CD4-positive, CD25-positive, alpha-beta regulatory T cell (primary cell): ENCODE measurements at regions not wholly inside any gene's neighbourhood (a gene's known extent, or its start where the extent isn't known, plus 50 kb on each side); places are given as distances from the start of the nearest gene placed in this dataset.

ENCODE experiments used
- ATAC-seq, 2 donors: fragments of 150-1000 bp; cut with Tn5 transposase; one replicate each; pipeline ENCODE4 v1.10.0; 2021; ENCODE audit warnings: low read depth in 2 of 2, moderate number of reproducible peaks in 2 of 2, moderate library complexity in 1 of 2
- DNase-seq, 3 donors: peaks; one replicate each; pipeline versions ENCODE4 v3.0.0 to v3.0.0-alpha.2; 2012 to 2022; ENCODE audit warnings: mixed read lengths in 1 of 3
- H3K27ac ChIP-seq: one replicate; pipeline ENCODE4 v1.7.0; 2013; ENCODE audit warnings: mild to moderate bottlenecking, low read length; ENCODE audit not compliant: insufficient read depth, poor library complexity, severe bottlenecking
- H3K27me3 ChIP-seq: one replicate; pipeline ENCODE4 v1.7.0; 2013; ENCODE audit warnings: low read length; ENCODE audit not compliant: control insufficient read depth, insufficient read depth
- H3K36me3 ChIP-seq: one replicate; pipeline ENCODE4 v1.7.0; 2013; ENCODE audit warnings: mild to moderate bottlenecking, low read length, moderate library complexity; ENCODE audit not compliant: control insufficient read depth, insufficient read depth
- H3K4me1 ChIP-seq: 2 replicates; pipeline ENCODE4 v1.7.0; 2013; ENCODE audit warnings: mild to moderate bottlenecking, low read length; ENCODE audit not compliant: insufficient read depth, control insufficient read depth, poor library complexity, severe bottlenecking
- H3K4me3 ChIP-seq: one replicate; pipeline ENCODE4 v1.7.0; 2013; ENCODE audit warnings: low read depth, mild to moderate bottlenecking, low read length, moderate library complexity
- H3K9me3 ChIP-seq, 2 experiments: 1 replicate in 1 of 2; 2 replicates in 1 of 2; pipeline ENCODE4 v1.7.0; 2013; ENCODE audit warnings: low read length in 2 of 2, mild to moderate bottlenecking in 1 of 2, moderate library complexity in 1 of 2; ENCODE audit not compliant: control insufficient read depth in 2 of 2
- H3K27ac Mint-ChIP-seq, 3 donors: one replicate each; pipeline ENCODE4 v1.8.0; 2020 to 2022; ENCODE audit warnings: mild to moderate bottlenecking in 3 of 3, mixed read lengths in 3 of 3, moderate library complexity in 2 of 3
- H3K27me3 Mint-ChIP-seq: one replicate; pipeline ENCODE4 v1.8.0; 2022; ENCODE audit warnings: mild to moderate bottlenecking, mixed read lengths
- H3K36me3 Mint-ChIP-seq: one replicate; pipeline ENCODE4 v1.8.0; 2020; ENCODE audit warnings: mixed read lengths
- H3K4me1 Mint-ChIP-seq, 4 donors: one replicate each; pipeline ENCODE4 v1.8.0; 2020 to 2022; ENCODE audit warnings: mixed read lengths in 4 of 4, mild to moderate bottlenecking in 1 of 4
- H3K4me3 Mint-ChIP-seq, 4 donors: one replicate each; pipeline ENCODE4 v1.8.0; 2020 to 2022; ENCODE audit warnings: mild to moderate bottlenecking in 4 of 4, mixed read lengths in 4 of 4, moderate library complexity in 3 of 4
- H3K9me3 Mint-ChIP-seq, 7 donors: one replicate each; pipeline ENCODE4 v1.8.0; 2020 to 2022; ENCODE audit warnings: mixed read lengths in 7 of 7, mild to moderate bottlenecking in 3 of 7, moderate library complexity in 2 of 7

GRCh38 chr16:55272744-55273143 lies 51.3 kb upstream of the IRX6 start:
- Mint-ChIP-seq H3K27ac (no peak overlapping the region), H3K9me3 (peaks cover 0 to 11% (median 0%) of the 10 kb centered on the region in 7 donors), H3K36me3 (no peaks in the 10 kb centered on the region), H3K4me1 (no peaks in the 10 kb centered on the region), H3K4me3 (no peak overlapping the region), H3K27me3 (no peaks in the 10 kb centered on the region)
- DNase-seq (no peak), ATAC-seq (no peak)
- Histone ChIP-seq H3K27ac (no peak overlapping the region), H3K9me3 (no peaks in the 10 kb centered on the region), H3K27me3 (no peaks in the 10 kb centered on the region), H3K4me1 (no peaks in the 10 kb centered on the region), H3K4me3 (no peak overlapping the region), H3K36me3 (no peaks in the 10 kb centered on the region)

GRCh38 chr16:55273356-55273755 lies 50.6 kb upstream of the IRX6 start:
- no peak overlapping the region for H3K4me3 ChIP-seq
- H3K9me3 ChIP-seq, result no peaks in the 10 kb centered on the region
- Mint-ChIP-seq H3K27ac (no peak overlapping the region), H3K36me3 (no peaks in the 10 kb centered on the region), H3K9me3 (peaks cover 0 to 11% (median 0%) of the 10 kb centered on the region in 7 donors), H3K27me3 (no peaks in the 10 kb centered on the region), H3K4me3 (no peak overlapping the region), H3K4me1 (no peaks in the 10 kb centered on the region)
- no peak for ATAC-seq
- no peaks in the 10 kb centered on the region for H3K4me1 ChIP-seq
- H3K36me3 ChIP-seq, result no peaks in the 10 kb centered on the region
- H3K27ac ChIP-seq, result no peak overlapping the region
- H3K27me3 ChIP-seq, result no peaks in the 10 kb centered on the region
- DNase-seq, result no peak

- Histone ChIP-seq H3K36me3 (no peaks in the 10 kb centered on the region), H3K4me3 (no peak overlapping the region), H3K4me1 (no peaks in the 10 kb centered on the region), H3K27me3 (no peaks in the 10 kb centered on the region), H3K9me3 (no peaks in the 10 kb centered on the region), H3K27ac (no peak overlapping the region)
- Mint-ChIP-seq H3K27me3 (no peaks in the 10 kb centered on the region), H3K4me3 (no peak overlapping the region), H3K27ac (no peak overlapping the region), H3K9me3 (peaks cover 0 to 11% (median 0%) of the 10 kb centered on the region in 7 donors), H3K4me1 (no peaks in the 10 kb centered on the region), H3K36me3 (no peaks in the 10 kb centered on the region)
- ATAC-seq, result no peak
- DNase-seq, result no peak
These were observed 50.0 kb upstream of the IRX6 start for GRCh38 chr16:55273959-55274358.
